ENCODE measurements at regions not wholly inside any gene's neighbourhood (a gene's known extent, or its start where the extent isn't known, plus 50 kb on each side); places are given as distances from the start of the nearest gene placed in this dataset.

DNA sequence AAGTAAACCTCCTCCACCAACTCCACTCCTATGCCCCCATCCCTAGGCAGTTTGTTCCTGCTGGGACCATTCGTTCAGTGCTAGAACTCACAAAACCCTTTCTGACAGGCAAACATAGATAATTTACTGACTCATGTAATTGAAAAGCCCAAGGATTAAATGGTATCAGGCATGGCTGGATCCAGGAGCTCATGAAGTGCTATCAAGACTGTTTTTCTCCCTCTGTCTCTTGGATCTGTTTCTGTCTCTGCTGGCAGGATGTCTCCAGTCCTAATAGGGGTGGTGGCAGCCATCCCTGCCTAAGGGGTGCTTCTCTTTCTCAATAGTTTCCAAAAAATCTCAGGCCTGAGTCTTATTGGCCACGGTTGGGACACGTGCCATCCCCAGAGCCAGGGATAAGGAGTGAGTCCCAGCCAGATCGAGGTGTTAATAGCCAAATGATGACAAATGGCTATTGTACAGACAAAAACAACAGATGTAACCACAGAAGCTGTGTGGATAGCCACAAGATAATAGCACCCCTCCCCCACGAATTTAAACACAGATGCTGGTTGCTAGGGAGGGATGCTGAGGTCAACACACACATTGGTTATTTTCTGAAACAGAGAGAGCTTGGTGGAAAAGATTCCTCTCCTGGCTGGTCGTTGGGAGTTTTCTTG is 168.6 kb downstream of the SHQ1 start:
- TF ChIP-seq, protein P1, sequence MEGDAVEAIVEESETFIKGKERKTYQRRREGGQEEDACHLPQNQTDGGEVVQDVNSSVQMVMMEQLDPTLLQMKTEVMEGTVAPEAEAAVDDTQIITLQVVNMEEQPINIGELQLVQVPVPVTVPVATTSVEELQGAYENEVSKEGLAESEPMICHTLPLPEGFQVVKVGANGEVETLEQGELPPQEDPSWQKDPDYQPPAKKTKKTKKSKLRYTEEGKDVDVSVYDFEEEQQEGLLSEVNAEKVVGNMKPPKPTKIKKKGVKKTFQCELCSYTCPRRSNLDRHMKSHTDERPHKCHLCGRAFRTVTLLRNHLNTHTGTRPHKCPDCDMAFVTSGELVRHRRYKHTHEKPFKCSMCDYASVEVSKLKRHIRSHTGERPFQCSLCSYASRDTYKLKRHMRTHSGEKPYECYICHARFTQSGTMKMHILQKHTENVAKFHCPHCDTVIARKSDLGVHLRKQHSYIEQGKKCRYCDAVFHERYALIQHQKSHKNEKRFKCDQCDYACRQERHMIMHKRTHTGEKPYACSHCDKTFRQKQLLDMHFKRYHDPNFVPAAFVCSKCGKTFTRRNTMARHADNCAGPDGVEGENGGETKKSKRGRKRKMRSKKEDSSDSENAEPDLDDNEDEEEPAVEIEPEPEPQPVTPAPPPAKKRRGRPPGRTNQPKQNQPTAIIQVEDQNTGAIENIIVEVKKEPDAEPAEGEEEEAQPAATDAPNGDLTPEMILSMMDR (IDR thresholded peaks at IDR 0.05): no peak
- TF ChIP-seq POLR2A (IDR thresholded peaks at IDR 0.05; ENCODE audit: low read depth): no peak
- TF ChIP-seq POLR2AphosphoS5 (IDR thresholded peaks at IDR 0.05): no peak

Data from esophagus muscularis mucosa (tissue), 3 donors.